NCI-H1694 (cell line): ENCODE measurements at regions not wholly inside any gene's neighbourhood (a gene's known extent, or its start where the extent isn't known, plus 50 kb on each side); places are given as distances from the start of the nearest gene placed in this dataset.
A peak's percentile ranks its signal among the peaks of the same experiment; 100 is the strongest.

Experiments used
- DNase-seq: peaks from one replicate; lab custom pipeline; 2025; lab: John Stamatoyannopoulos, UW

DNA sequence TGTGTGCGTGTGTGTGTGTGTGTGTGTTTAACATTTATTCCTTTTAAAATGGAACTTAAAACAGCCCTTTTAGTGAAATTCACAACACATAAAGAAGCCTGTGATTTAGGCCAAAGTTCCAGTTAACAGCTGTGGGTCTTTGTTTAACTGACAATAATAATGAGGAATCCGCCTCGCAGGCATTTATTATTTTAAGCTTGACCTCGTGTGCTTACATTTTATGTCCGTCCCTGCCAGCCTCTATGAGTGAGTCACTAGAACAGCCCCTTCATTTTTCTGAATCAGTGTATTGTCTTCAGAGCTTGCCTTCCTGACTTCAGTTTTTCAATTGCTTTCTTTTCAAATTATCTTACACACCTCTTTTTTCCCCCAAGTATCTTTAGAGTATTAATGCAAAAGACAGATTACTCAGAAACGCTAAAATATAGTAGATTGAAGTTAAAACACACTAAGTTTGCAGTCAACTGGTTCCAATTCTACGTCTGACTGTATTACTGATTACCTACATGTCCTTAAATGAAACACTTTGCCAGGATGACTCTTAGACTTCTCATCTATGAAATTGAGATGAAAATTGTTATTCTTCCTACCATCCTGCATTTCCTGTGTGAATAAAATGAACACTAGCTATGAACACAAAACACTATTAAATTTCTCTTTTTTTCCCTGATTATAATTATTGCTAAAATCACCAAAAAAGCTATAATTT, 319.6 kb upstream of the HS3ST1 start:
- DNase-seq: no peak

DNA sequence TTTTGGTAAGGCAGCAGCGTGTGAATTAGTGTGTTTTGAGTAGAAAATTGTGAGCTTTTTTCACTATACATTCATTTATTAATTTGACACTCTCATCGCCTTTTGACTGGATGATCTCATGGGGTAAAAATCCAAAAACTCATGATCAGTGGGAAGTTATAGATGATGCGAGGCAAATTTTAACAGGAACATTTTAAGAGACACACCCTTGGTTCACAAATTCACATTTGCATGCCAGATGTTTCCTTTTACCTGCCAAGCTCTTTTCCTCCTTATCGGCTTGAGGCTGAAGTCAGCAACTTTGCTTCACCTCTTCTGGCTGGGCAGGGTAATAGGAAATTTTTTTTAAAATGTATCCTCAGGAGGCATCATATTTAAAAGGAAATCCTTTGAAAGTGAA, 318.0 kb upstream of the HS3ST1 start:
- DNase-seq: no peak

DNA sequence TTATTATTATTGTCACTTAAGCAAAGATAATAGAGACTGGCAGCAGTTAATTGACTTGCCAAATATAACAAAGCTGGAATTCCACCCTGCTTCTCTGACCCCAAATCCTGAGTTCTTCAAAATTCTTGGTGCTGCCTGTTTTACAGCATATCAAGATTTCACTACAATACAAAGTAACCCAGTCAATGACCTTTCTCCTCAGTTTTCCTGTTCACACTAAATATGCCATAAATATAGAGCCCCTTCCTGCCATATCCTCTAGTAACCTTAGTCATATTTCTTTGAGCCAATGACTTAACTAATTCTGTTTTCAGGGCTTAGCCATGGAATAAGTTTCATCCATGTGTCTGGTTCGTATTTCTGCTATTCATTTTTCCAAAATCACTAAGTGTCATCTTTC, 315.3 kb upstream of the HS3ST1 start:
- DNase-seq: no peak

DNA sequence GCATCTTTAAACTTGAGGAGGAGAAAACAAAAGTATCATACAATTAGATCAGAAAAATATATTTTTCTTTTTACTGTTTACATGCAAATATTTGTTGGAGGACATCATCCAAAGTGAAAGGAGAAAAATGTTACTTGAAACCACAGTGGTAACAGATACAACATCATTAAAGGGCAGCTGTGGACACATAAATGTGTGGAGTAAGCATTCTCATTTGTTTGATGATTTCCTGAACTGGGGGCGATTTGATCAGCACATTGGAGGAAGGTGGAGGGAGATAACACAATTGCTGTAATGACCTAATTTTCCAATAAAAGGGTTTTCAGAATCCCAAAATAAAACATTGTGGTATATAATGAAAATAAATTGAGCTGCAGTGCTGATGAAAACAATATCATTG, 314.5 kb upstream of the HS3ST1 start:
- no peak for DNase-seq

GRCh38 chr4:11741190-11741652, 312.5 kb upstream of the HS3ST1 start:
- DNase-seq: no peak

DNA sequence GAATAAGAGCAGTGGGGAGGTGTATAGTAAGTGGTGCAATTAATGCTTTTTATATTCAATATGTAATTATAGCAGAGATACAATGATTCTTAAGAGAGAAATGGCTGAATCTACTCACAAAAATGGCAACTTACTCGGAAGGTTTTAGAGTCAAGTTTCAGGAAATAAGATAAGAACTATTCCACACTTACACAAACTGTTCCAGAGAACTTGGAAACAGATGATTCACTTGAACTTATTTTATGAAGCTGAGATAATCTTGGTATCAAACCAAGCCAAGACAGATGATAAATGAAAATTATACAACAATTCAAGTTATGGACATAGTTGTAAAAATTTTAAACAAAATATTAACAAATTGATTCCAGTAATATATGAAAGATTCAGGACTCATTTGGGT, 311.3 kb upstream of the HS3ST1 start:
- no peak for DNase-seq

DNA sequence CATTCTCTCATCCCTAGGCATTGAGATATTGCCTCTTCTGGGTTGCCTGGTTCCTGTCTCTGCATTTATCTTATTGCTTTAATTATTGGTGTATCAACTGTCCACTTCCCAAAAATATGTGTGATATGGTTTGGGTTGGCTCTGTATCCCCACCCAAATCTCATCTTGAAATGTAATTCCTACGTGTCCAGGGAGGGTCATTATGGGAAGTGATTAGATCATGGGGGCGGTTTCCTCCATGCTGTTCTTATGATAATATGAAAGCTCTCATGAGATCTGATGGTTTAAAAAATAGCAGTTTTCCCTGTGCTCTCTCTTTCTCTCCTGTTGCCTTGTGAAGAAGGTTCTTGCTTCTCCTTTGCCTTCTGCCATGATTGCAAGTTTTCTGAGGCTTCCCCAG, 308.3 kb upstream of the HS3ST1 start:
- DNase-seq: no peak

- no peak for DNase-seq
Observed at GRCh38 chr4:11735651-11736050, 307.0 kb upstream of the HS3ST1 start.

- no peak for DNase-seq
Observed at GRCh38 chr4:11732155-11732554, 303.5 kb upstream of the HS3ST1 start.

- no peak for DNase-seq
Observed at GRCh38 chr4:11730545-11730944, 301.9 kb upstream of the HS3ST1 start.

- no peak for DNase-seq
Observed at GRCh38 chr4:11729548-11729947, 300.9 kb upstream of the HS3ST1 start.

DNA sequence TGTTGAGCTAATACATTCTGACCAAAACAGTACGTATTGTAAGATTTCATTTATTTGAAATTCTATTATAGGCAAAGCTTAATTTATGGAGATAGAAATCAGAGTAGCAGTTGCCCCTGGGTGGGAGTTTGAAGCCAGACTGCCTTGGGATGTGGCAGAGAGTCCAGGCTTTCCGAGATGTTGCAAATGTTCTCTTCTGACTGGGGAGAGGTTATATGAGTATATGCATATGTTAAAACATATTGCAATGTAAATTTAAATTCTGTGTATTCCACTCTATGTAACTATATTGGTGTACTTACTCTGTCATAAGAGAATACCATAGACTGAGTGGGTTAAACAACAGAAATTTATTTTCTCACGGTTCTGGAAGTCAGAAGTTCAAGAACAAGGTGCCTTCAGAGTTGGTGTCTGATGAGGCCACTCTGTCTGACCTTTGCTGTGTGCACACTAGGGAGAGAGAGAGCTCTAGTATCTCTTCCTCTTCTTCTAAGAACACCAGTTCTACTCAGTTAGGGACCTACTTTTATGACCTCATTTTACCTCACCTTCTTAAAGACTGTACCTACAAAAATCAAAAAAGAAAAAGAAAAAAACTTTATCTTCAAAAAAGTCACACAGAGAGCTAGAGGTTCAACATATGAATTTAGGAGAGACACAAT, 299.3 kb upstream of the HS3ST1 start:
- DNase-seq: no peak

- DNase-seq: no peak
Observed at GRCh38 chr4:11724731-11725130, 296.0 kb upstream of the HS3ST1 start.

DNA sequence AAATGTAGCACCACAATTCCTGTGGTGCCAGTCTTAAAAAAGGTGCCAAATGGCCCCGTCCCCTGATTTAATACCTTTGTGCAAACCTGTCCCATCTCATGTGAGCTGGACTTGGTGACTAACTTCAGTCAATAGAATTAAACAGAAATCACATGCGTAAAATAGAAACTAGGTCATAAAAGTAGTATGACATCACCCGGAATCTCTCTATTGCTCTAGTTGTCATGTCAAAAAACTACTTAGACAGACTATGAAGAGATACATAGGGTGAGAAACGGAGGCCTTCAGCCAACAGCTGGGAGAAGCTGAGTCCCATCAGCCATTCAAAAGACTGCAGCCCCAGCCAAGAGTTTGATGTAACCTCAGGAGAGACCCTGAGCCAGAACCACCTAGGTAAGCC, 293.5 kb upstream of the HS3ST1 start:
- no peak for DNase-seq

DNA sequence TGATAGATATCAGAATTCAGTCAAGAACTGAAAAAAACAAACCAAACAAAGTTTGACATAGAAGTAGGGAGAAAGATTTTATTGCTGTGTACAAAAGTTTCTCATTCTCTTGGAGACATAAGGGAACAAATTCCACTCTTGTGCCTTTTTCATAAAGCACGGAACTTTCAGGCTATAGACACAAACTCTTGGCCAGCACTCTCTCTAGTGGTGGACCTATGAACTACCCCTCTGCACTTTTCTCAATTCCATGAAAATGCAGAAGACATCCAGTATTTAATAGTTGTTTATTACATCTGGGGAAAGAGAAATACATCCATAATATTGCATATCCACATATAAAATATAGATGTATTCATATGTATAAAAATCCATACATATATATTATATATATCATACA, 291.6 kb upstream of the HS3ST1 start:
- peak; percentile 11 for DNase-seq

GRCh38 chr4:11719879-11720278, 291.2 kb upstream of the HS3ST1 start:
- no peak for DNase-seq

DNA sequence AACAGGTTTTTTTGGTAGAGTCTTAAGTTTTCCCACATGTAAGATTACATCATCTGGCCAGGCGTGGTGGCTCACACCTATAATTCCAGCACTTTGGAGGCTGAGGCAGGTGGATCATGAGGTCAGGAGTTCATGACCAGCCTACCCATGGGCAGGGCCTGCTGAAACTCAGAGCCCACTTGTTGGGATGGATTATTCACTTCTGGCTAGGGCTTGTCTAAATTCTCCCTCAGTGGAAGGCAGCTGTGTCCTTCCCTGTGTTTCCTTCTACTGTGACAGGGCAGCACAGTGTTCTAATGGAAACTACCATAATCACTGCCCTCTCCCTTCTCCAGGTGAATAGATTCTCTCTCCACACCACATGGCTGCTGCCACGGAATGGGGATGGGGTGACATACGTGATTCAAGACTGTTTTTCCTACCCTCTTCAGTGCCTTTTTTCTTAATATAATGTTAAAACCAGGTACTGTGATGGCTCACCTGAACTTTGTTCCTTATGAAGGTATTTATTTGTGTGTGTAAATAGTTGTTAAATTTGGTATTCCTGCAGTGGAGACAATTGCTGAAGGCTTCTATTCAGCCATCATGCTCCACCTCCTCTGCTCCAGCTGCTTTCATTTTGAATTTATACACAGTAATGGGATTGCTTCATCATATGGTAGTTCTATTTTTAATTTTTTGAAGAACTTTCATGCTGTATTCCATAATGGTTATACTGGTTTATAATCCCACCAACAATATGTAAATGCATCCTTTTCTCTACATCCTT, 287.2 kb upstream of the HS3ST1 start:
- no peak for DNase-seq

DNA sequence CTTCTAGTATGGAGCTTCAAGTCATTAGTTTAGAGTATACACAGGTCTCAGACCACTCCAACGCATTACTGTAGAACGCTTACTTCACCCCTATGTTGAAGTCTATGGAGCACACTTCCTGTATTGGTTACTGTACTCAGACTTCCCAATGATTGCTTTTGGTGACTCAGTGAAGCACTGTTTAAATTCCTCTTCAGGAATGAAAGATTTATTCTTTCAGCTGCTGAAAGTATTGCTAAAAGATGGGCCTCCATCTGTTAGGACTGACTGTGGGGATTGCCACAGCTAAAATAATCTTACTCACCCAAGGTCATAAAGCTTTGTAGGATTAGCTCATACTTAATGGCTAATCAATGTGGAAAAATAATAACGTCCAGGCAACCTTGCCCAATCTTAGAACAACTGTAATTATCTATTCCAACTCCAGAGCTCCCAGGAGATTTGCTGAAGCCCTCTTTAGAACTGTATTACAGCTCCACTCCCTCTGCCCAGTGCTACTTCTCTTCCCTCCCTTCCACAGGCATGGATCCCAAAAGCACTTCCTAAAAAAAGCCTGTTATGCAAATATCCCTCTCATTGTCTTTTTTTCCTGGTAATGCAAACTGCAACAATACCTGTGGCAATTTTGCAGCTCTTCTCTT, 281.9 kb upstream of the HS3ST1 start:
- no peak for DNase-seq

- DNase-seq: no peak
Observed at GRCh38 chr4:11704186-11704830, 275.6 kb upstream of the HS3ST1 start.

DNA sequence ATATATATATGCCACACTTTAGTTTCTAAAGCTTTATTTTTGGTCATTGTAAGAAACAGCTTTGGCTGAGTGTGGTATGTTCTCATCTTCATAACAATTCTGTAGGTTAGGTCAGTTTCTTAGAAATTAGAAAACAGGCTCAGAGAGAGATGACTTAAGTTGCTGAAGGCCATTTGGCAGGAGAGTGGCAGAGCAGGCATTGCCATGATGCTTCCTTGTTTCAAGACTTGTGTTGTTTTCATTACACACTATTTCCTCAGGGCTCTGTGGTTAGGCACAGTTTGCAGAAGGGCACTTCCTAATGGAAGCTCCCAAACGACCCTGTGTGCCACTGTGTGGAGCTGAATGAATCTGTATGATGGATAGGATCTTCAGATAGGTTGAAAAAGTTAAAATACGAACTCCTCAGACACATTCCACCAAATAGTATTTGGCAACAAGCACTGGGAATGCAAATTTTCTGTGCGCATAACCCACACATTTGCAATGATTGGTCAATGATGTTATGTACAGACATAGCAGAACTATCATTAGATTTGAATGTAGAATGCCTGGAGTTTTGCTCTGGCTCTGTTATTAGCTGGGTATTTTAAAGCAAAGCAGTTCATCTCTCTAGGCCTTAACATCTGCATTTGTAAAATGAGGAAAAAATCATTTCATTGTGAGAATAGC, 274.3 kb upstream of the HS3ST1 start:
- DNase-seq: no peak

DNA sequence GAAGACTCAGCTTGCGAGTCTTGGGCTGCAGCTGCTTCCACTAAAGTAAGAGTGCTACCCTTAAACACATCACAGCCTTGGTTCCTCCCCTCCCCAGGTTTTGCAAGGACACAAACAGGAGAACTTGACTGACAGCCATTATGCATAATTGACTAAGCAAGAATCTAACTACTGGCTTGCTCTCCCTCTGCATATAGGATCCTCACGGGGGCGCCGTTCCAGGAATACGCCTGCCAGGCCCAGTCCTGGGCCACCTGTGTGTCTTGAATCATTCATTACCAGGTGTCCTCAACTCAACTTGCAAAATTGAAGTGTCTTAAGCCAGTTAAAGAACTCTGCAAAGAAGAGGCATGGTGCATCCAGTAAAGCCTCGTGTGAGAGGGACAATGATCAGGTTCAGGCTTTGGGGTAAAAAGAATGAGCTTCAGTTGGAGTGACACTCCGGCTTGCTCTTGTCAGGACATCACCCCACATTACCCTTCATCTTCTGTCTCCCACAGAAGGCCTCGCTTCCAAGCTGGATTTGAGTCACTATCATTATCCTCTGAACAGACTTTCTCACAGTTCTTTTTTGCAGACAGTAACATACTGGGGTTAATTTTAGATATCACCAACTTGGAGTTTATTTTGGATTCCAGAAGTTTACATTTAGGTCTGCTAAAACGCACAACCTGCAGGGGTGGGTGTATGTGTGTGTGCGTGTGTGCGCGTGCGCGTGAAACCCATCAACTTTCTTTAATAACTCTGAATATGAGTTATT, 273.5 kb upstream of the HS3ST1 start:
- DNase-seq: no peak
